Mucosa of rectum (tissue), 2 donors: ENCODE measurements at regions not wholly inside any gene's neighbourhood (a gene's known extent, or its start where the extent isn't known, plus 50 kb on each side); places are given as distances from the start of the nearest gene placed in this dataset.
"Not testable (repeated sequence)": the region's sequence is repeated elsewhere in the genome, so short reads cannot be mapped to it uniquely, and the experiment has no call there.

Experiments used
- H3K27ac ChIP-seq, 2 donors: one replicate each; pipeline ENCODE4 v1.7.0; 2013; ENCODE audit warnings: inconsistent platforms in 2 of 2, low read depth in 2 of 2, low read length in 2 of 2
- H3K27me3 ChIP-seq, 2 donors: one replicate each; pipeline ENCODE4 v1.7.0; 2013; ENCODE audit warnings: low read length in 2 of 2; ENCODE audit not compliant: control insufficient read depth in 2 of 2, insufficient read depth in 2 of 2
- H3K36me3 ChIP-seq, 2 donors: one replicate each; pipeline ENCODE4 v1.7.0; 2013; ENCODE audit warnings: low read length in 2 of 2; ENCODE audit not compliant: control insufficient read depth in 2 of 2, insufficient read depth in 2 of 2
- H3K4me1 ChIP-seq, 2 donors: one replicate each; pipeline ENCODE4 v1.7.0; 2013; ENCODE audit warnings: low read length in 2 of 2, mild to moderate bottlenecking in 1 of 2; ENCODE audit not compliant: control insufficient read depth in 2 of 2, insufficient read depth in 2 of 2
- H3K4me3 ChIP-seq, 2 donors: one replicate each; pipeline ENCODE4 v1.7.0; 2013; ENCODE audit warnings: low read length in 2 of 2
- H3K9ac ChIP-seq, 2 donors: one replicate each; pipeline ENCODE4 v1.7.0; 2013; ENCODE audit warnings: low read length in 2 of 2, low read depth in 1 of 2, mild to moderate bottlenecking in 1 of 2
- H3K9me3 ChIP-seq, 2 donors: one replicate each; pipeline ENCODE4 v1.7.0; 2013; ENCODE audit warnings: low read length in 2 of 2; ENCODE audit not compliant: control insufficient read depth in 2 of 2
- donor health status: healthy.
- donor health status: Normal muscosa, but diverticular disease.

GRCh38 chr12:82619644-82620043, 67.1 kb upstream of the TMTC2 start:
- Histone ChIP-seq H3K27ac (no peak overlapping the region), H3K36me3 (no peaks in the 10 kb centered on the region), H3K4me3 (no peak overlapping the region), H3K27me3 (no peaks in the 10 kb centered on the region), H3K9me3 (no peaks in the 10 kb centered on the region), H3K9ac (no peak overlapping the region), H3K4me1 (no peaks in the 10 kb centered on the region)

DNA sequence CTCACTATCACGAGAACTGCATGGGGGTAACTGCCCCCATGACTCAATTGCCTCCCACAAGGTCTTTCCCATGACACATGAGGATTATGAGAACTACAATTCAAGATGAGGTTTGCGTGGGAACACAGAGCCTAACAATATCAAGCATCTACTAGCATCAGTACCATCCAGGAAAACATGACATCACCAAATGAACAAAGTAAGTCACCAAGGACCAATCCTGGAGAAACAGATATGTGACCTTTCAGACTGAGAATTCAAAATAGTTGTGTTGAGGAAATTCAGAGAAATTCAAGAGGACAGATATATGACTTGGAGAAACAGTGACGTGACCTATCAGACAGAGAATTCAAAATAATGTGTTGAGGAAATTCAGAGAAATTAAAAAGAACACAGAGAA, 65.8 kb upstream of the TMTC2 start:
- Histone ChIP-seq H3K27me3 (no peaks in the 10 kb centered on the region), H3K36me3 (no peaks in the 10 kb centered on the region), H3K27ac (no peak overlapping the region), H3K4me1 (no peaks in the 10 kb centered on the region), H3K9me3 (no peaks in the 10 kb centered on the region), H3K9ac (no peak overlapping the region), H3K4me3 (no peak overlapping the region)

- no peak overlapping the region for H3K9ac ChIP-seq
- H3K27ac ChIP-seq = no peak overlapping the region
- no peaks in the 10 kb centered on the region for H3K36me3 ChIP-seq
These were observed 61.2 kb upstream of the TMTC2 start for GRCh38 chr12:82625523-82625922.

DNA sequence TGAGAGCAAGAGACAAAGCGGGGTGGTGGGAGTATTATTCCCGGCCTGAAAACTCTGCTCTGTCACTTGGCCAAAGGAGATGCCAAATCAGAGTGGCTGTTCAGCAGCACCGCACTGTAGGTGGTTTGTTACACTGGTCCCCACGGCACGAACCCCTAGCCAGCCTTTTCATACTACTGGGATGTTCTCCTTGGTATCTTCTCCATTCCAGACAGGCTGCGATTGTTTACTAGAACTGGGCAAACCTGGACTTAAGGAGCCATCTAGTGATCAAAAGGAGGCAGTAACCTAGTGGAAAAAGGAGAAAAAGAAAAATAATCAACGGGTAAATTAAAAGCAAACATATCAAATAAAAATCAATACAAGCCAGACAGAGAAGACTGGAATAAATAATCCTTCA, 58.9 kb upstream of the TMTC2 start:
- no peak overlapping the region for H3K27ac ChIP-seq
- H3K9me3 ChIP-seq = no peaks in the 10 kb centered on the region
- H3K4me3 ChIP-seq = no peak overlapping the region
- no peaks in the 10 kb centered on the region for H3K27me3 ChIP-seq
- H3K9ac ChIP-seq = no peak overlapping the region
- no peaks in the 10 kb centered on the region for H3K36me3 ChIP-seq
- no peaks in the 10 kb centered on the region for H3K4me1 ChIP-seq

More at GRCh38 chr12:82625523-82625922, 61.2 kb upstream of the TMTC2 start:
- no peak overlapping the region for H3K4me3 ChIP-seq
- H3K27me3 ChIP-seq = no peaks in the 10 kb centered on the region
- no peaks in the 10 kb centered on the region for H3K9me3 ChIP-seq
- no peaks in the 10 kb centered on the region for H3K4me1 ChIP-seq

DNA sequence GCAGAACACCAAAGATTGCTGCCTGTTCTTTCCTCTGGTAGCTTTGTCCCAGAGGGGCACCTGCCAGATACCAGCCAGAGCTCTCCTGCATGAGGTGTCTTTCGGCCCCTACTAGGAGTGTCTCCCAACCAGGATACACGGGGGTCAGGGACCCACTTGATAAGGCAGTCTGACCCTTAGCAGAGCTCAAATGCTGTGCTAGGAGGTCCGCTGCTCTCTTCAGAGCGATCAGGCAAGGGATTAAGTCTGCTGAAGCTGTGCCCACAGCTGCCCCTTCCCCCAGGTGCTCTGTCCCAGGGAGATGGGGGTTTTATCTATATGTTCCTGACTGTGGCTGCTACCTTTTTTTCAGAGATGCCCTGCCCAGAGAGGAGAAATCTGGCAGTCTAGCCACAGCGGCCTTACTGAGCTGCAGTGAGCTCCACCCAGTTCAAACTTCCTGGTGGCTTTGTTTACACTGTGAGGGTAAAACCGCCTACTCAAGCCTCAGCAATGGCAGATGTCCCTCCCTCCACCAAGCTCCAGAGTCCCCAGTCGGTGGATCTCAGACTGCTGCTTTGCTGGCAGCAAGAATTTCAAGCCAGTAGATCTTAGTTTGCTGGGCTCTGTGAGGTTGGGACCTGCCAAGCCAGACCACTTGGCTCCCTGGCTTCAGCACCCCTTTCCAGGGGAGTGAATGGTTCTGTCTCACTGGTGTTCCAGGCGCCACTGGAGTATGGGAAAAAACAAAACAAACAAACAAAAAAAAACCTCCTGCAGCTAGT, 52.0 kb upstream of the TMTC2 start:
- peak overlapping the region in 1 of 2 donors; percentile 10 for H3K4me3 ChIP-seq
- H3K9me3 ChIP-seq, H3K9ac ChIP-seq, H3K4me1 ChIP-seq, H3K27me3 ChIP-seq, H3K36me3 ChIP-seq: not testable (repeated sequence)
- H3K27ac ChIP-seq = peak overlapping the region; percentile 19 to 69

DNA sequence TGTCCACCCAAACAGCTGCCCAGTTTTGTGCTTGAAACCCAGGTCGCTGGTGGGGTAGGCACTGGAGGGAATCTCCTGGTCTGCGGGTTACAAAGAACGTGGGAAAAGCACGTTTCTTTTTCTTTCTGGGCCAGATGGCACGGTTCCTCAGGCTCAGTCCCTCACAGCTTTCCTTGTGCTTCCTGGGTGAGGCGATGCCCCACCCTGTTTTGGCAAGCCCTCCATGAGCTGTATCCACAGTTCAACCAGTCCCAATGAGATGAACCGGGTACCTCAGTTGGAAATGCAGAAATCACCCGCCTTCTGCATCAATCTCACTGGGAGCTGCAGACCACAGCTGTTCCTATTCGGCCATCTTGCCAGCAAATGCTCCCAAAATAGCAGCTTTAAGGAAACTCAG, 51.4 kb upstream of the TMTC2 start:
- H3K9me3 ChIP-seq = no peaks in the 10 kb centered on the region
- peak overlapping the region; percentile 19 to 69 for H3K27ac ChIP-seq
- H3K4me3 ChIP-seq = peak overlapping the region in 1 of 2 donors; percentile 10
- peaks cover 0 to 3% of the 10 kb centered on the region in 2 donors for H3K4me1 ChIP-seq
- H3K27me3 ChIP-seq = no peaks in the 10 kb centered on the region
- no peaks in the 10 kb centered on the region for H3K36me3 ChIP-seq
- no peak overlapping the region for H3K9ac ChIP-seq
